ENCODE measurements at regions not wholly inside any gene's neighbourhood (a gene's known extent, or its start where the extent isn't known, plus 50 kb on each side); places are given as distances from the start of the nearest gene placed in this dataset.
"Not testable (repeated sequence)": the region's sequence is repeated elsewhere in the genome, so short reads cannot be mapped to it uniquely, and the experiment has no call there.

DNA sequence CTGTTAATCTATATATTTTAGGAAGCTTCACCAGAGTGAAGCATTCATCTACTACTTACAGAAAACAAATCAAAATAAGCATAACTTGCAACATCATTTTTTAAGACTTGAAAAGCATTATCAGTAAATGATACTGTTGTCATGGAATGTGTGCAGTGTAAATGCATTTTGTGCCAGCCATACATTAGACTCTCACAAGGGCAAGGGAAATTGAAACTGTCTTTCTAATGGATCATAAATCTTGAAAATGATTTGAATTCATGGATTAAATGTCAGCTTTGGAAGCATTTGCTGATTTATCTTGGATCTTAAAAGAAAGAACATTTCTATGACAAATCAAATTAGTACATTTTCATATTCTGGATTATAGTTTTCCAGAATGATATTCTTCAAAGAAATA is 338.3 kb upstream of the SGO1 start:
- TF ChIP-seq CTCF (conservative IDR thresholded peaks at IDR 0.05) (no peak), ZFX (IDR thresholded peaks at IDR 0.05) (no peak)
- H3K27ac ChIP-seq = no peak overlapping the region

DNA sequence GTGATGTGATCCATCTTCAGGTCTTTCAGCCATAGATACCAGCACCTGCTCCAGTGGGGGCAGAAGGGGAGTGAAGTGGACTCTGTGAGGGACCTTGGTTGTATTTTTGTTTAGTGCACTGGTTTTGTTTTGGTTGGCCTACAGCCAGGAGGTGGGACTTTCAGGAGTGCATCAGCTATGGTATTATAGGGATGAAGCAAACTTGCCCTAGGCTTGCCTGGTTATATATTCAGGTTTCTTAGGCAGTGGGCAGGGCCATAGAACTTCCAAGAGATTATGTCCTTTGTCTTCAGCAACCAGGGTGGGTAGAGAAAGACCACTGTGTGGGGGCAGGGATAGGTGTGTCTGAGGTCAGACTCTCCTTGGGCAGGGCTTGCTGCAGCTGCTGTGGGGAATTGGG is 337.3 kb upstream of the SGO1 start:
- TF ChIP-seq ZFX (IDR thresholded peaks at IDR 0.05) (no peak), CTCF (conservative IDR thresholded peaks at IDR 0.05) (no peak)
- H3K27ac ChIP-seq = no peak overlapping the region

DNA sequence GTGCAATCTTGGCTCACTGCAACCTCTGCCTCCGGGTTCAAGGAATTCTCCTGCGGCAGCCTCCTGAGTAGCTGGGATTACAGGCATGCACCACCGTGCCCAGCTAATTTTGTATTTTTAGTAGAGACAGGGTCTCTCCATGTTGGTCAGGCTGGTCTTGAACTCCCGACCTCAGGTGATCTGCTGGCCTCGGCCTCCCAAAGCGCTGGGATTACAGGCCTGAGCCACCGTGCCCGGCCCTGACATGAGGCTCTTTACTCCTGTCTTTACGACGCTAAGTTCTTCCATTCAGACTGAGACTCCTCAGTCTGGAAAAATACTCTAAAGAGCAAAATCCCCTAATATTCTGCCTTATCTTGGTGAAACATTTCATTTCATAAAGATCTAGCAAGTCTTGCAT is 331.3 kb upstream of the SGO1 start:
- not testable (repeated sequence) for H3K27ac ChIP-seq

GRCh38 chr3:20516311-20516710 is 330.3 kb upstream of the SGO1 start:
- TF ChIP-seq ZFX (IDR thresholded peaks at IDR 0.05) (no peak), CTCF (conservative IDR thresholded peaks at IDR 0.05) (no peak)

GRCh38 chr3:20515834-20516233 is 329.8 kb upstream of the SGO1 start:
- TF ChIP-seq CTCF (conservative IDR thresholded peaks at IDR 0.05) = no peak
- no peak for TF ChIP-seq ZFX (IDR thresholded peaks at IDR 0.05)
- no peak overlapping the region for H3K27ac ChIP-seq

More at GRCh38 chr3:20516311-20516710, 330.3 kb upstream of the SGO1 start:
- H3K27ac ChIP-seq = no peak overlapping the region

- TF ChIP-seq CTCF (conservative IDR thresholded peaks at IDR 0.05) (peak; percentile 79), ZFX (IDR thresholded peaks at IDR 0.05) (no peak)
- H3K27ac ChIP-seq = no peak overlapping the region
Measured at GRCh38 chr3:20511863-20512505, 326.0 kb upstream of the SGO1 start.

GRCh38 chr3:20510396-20510795 is 324.4 kb upstream of the SGO1 start:
- TF ChIP-seq ZFX (IDR thresholded peaks at IDR 0.05) = no peak
- TF ChIP-seq CTCF (conservative IDR thresholded peaks at IDR 0.05) = no peak
- no peak overlapping the region for H3K27ac ChIP-seq

- H3K27ac ChIP-seq = no peak overlapping the region
- no peak for TF ChIP-seq CTCF (conservative IDR thresholded peaks at IDR 0.05)
- no peak for TF ChIP-seq ZFX (IDR thresholded peaks at IDR 0.05)
Measured at GRCh38 chr3:20503394-20504082, 317.5 kb upstream of the SGO1 start.

Data from C4-2B (cell line).